ENCODE measurements at regions not wholly inside any gene's neighbourhood (a gene's known extent, or its start where the extent isn't known, plus 50 kb on each side); places are given as distances from the start of the nearest gene placed in this dataset.

DNA sequence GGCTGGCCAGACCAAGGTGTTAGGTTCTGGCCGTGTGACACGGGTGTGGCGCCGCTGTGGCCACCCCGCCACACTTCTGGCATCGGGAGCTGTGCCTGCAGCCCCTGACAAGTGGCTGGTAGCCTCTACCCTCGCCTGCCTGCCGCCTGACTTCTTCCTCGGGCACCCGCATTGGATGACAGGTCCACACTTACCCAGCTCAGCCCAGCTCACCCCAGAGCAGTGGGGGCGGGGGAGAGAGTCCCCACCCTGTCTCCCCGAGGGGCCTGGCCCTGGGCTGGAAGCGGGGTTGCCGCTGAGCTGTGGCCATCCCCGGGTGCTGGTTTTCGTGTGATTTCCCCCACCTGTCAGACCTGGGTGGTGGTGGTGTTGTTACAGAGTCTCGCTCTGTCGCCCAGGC lies 53.9 kb upstream of the ACSF3 start:
- intact Hi-C loops (cut with micrococcal nuclease) = no loop called here
- Mint-ChIP-seq H3K9me3 (no peaks in the 10 kb centered on the region), H3K27me3 (peaks cover 51% of the 10 kb centered on the region), H3K4me3 (no peak overlapping the region), H3K4me1 (ENCODE audit: low read depth) (no peaks in the 10 kb centered on the region), H3K27ac (no peak overlapping the region), H3K36me3 (ENCODE audit: low read depth) (no peaks in the 10 kb centered on the region)

DNA sequence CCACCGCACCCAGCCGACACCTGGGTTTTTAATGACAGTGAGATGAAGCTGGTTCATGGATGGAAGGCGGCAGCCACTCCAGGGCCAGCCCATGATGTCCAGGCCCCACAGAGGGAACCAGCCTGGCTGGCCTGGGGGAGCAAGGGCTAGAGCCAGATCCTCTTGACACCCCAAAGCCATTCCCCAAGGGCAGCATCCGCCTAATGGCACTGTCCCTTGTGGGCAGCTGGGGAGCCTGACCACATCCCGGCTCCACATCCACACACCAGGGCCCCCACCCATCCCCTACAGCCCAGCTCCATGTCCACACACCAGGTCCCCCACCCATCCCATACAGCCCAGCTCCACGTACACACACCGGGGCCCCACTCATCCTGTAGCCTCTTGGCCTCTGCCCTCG lies 53.3 kb upstream of the ACSF3 start:
- intact Hi-C loops (cut with micrococcal nuclease) = no loop called here
- no peaks in the 10 kb centered on the region for H3K36me3 Mint-ChIP-seq (ENCODE audit: low read depth)
- no peak overlapping the region for H3K27ac Mint-ChIP-seq
- H3K4me1 Mint-ChIP-seq (ENCODE audit: low read depth) = no peaks in the 10 kb centered on the region
- H3K27me3 Mint-ChIP-seq = peaks cover 50% of the 10 kb centered on the region
- no peaks in the 10 kb centered on the region for H3K9me3 Mint-ChIP-seq
- H3K4me3 Mint-ChIP-seq = no peak overlapping the region

DNA sequence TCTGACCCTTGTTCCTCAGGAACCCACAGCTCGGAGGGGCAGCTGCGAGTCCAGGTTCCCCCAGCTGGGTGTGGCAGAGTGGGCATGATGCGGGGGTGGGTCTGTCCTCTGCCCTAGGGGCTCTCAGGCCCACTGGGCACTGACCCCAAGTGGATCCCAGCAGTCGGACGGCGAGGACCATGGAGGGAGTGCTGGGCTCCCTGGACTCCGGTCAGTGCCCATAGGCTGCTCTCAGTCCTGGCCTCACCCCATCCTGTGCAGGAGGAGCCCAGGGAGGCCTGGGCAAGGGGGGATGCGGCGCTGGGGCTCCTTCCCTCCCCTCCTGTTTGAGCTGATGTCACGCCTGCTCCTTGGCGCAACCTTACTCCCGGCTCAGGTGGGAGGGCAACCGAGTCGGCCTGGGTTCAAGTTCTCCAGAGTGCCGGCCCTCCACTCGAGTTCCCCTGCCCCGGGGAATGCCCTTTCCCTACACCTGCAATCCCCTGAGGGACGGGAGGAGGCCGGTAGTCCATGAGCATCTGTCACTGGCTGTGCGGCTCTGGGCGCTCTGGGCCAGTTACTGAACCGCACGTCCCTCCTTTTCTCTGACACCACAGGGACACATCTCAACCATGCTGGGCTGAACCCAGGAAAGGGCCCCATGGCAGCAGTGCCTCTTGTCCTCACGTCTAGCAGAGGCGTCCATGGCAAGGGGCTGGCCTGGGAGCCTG lies 52.6 kb upstream of the ACSF3 start:
- no peak overlapping the region for H3K4me3 Mint-ChIP-seq
- H3K27me3 Mint-ChIP-seq = peaks cover 50% of the 10 kb centered on the region
- intact Hi-C loops (cut with micrococcal nuclease) = no loop called here
- no peaks in the 10 kb centered on the region for H3K36me3 Mint-ChIP-seq (ENCODE audit: low read depth)
- no peaks in the 10 kb centered on the region for H3K4me1 Mint-ChIP-seq (ENCODE audit: low read depth)
- no peak overlapping the region for H3K27ac Mint-ChIP-seq
- H3K9me3 Mint-ChIP-seq = no peaks in the 10 kb centered on the region

DNA sequence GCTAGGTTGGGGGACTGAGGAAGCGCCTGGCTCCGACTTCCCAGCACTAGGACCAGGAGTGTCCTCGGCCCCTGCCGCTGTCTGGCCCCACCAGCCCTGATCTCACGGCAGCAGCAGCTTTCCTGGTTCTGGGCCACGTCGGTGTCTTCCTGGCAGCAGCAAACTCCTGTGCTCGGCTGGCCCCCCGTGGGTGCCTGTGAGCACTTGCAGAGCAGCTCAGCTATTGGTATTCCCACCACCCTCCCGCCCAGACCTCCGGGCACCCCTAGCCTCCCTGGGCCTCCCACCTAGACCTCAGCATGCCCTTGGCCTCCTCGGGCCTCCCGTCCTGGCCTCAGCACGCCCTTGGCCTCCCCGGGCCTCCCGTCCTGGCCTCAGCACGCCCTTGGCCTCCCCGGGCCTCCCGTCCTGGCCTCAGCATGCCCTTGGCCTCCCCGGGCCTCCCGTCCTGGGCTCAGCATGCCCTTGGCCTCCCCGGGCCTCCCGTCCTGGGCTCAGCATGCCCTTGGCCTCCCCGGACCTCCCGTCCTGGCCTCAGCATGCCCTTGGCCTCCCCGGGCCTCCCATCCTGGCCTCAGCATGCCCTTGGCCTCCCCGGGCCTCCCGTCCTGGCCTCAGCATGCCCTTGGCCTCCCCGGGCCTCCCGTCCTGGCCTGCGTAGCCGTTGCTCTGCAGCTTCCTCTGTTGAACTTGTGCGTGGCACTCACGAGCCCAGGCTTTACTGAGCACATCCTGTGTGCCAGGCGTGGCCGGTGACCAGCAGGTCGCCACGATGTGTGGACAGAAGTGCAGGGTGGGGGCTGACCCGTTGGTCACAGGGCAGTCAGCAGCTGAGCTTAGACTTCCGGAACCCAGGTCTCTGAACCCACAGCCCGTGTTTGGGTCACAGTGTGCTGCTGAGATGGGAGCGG lies 51.8 kb upstream of the ACSF3 start:
- Mint-ChIP-seq H3K9me3 (no peaks in the 10 kb centered on the region), H3K4me1 (ENCODE audit: low read depth) (no peaks in the 10 kb centered on the region), H3K4me3 (no peak overlapping the region), H3K27ac (no peak overlapping the region), H3K27me3 (peaks cover 44% of the 10 kb centered on the region), H3K36me3 (ENCODE audit: low read depth) (no peaks in the 10 kb centered on the region)
- intact Hi-C loops (cut with micrococcal nuclease) = no loop called here

DNA sequence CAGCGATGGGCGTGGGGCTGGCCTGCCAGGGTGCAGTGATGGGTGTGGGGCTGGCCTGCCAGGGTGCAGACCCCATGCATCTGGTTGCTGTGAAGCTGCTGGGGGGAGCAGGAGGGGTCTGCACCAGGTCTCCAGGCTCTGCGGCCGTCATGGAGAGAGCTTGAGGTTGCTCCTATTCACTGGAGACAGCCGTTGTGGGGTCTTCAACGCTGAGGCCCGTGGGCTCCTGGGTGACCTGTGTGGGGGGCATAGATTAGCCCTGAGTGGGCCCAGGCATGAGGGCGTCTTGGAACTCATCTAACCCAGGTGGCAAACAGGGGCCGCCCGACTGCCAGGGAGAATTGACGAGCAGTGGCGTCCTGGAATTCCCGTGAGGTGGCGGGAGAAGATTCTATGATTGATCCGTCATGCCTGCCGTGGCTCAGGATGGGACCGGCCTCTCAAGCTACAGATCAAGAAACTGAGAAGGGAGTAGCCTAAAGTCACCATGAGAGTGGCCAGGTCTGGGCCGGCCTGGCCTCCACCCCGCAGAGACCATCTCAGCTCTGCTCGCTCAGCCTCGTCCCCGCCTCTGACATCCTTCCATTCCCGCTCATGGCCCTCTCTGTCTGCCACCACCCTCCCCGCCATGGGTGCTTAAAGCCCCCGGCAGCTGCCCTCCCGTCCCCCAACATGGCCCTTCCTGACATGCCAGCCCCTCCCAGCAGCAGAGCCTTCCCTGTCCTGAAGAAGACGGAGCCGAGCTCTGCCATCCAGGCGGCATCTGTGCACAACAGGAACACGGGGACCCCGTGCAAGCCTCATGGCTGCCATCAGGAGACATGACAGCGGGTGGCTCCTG lies 50.7 kb upstream of the ACSF3 start:
- H3K4me1 Mint-ChIP-seq (ENCODE audit: low read depth) = no peaks in the 10 kb centered on the region
- intact Hi-C loops (cut with micrococcal nuclease) = no loop called here
- H3K9me3 Mint-ChIP-seq = no peaks in the 10 kb centered on the region
- H3K4me3 Mint-ChIP-seq = no peak overlapping the region
- peaks cover 42% of the 10 kb centered on the region for H3K27me3 Mint-ChIP-seq
- H3K36me3 Mint-ChIP-seq (ENCODE audit: low read depth) = no peaks in the 10 kb centered on the region
- H3K27ac Mint-ChIP-seq = no peak overlapping the region

DNA sequence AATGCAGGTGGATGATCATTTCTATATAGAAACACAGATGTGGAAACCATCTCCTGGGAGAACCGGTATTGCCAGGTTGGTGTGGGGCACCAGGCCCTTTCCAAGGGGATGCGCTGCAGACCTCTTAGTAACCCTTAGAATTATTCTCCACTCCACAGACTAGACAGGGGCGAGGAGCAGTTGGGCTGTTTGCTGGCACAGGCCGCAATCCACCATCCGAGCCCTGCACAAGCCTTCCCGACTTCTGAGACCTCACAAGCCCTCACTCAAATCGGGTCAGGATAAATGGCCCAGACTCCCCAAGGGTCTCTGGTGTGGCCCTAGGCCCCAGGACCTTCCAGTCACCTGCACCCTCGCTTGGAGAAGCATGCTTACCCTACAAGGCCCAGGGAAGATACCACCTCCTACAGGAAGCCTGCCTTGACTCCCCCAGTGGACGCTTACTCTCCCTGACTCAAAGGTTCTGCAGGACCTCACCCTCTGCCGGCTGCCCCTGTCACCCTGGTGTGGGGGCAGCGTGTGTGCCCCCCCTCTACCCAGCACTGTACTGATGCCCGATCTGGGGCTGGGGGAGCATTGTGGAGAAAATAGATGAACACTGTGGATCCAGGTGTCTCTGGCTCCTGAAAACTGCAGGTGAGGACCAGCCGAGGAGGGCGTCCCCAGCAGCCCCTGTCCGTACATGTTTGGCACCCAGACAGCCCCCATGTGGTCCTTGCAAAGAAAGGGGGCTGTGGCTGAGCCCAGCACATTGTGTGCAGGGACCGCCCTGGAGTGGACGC lies 49.8 kb upstream of the ACSF3 start:
- Mint-ChIP-seq H3K4me3 (no peak overlapping the region), H3K27ac (no peak overlapping the region), H3K36me3 (ENCODE audit: low read depth) (no peaks in the 10 kb centered on the region), H3K9me3 (no peaks in the 10 kb centered on the region), H3K27me3 (peaks cover 41% of the 10 kb centered on the region), H3K4me1 (ENCODE audit: low read depth) (no peaks in the 10 kb centered on the region)
- intact Hi-C loops (cut with micrococcal nuclease) = no loop called here
